Astrocyte of the cerebellum (primary cell): ENCODE measurements at regions not wholly inside any gene's neighbourhood (a gene's known extent, or its start where the extent isn't known, plus 50 kb on each side); places are given as distances from the start of the nearest gene placed in this dataset.

Source experiments
- DNase-seq: peaks from one replicate; pipeline ENCODE4 v3.0.0-alpha.2; 2011; ENCODE audit warnings: low read depth
- H3K4me3 ChIP-seq: 2 replicates; pipeline ENCODE4 v1.5.1; 2011; ENCODE audit warnings: mild to moderate bottlenecking, low read depth, low read length, moderate library complexity
- CTCF ChIP-seq: IDR thresholded peaks from 2 replicates; pipeline ENCODE4 v1.5.1; 2012; ENCODE audit warnings: low read length, low read depth, moderate library complexity, mild to moderate bottlenecking; ENCODE audit errors: missing control alignments
- in situ Hi-C: cut with HindIII; loops from 2 replicates; pipeline ENCODE4 v1.10.0; 2017; ENCODE audit warnings: low sequenced_read_pairs

GRCh38 chr7:65731129-65731528 is 141.7 kb upstream of the VKORC1L1 start:
- in situ Hi-C loops: no loop called here
- H3K4me3 ChIP-seq: peak overlapping the region; percentile 31
- DNase-seq: no peak
- TF ChIP-seq CTCF: no peak

- in situ Hi-C loops: no loop called here
These were observed 141.3 kb upstream of the VKORC1L1 start for GRCh38 chr7:65731562-65732035.

GRCh38 chr7:65744406-65744805 is 128.5 kb upstream of the VKORC1L1 start:
- H3K4me3 ChIP-seq: no peak overlapping the region
- no peak for TF ChIP-seq CTCF
- no peak for DNase-seq
- in situ Hi-C loops: no loop called here

More at GRCh38 chr7:65731562-65732035, 141.3 kb upstream of the VKORC1L1 start:
- peak overlapping the region; percentile 31 for H3K4me3 ChIP-seq
- no peak for DNase-seq
- TF ChIP-seq CTCF: peak; percentile 39

- in situ Hi-C loops: no loop called here
- no peak overlapping the region for H3K4me3 ChIP-seq
- no peak for TF ChIP-seq CTCF
- no peak for DNase-seq
These were observed 126.5 kb upstream of the VKORC1L1 start for GRCh38 chr7:65746398-65746669.

- H3K4me3 ChIP-seq: no peak overlapping the region
- in situ Hi-C loops: no loop called here
- no peak for TF ChIP-seq CTCF
- no peak for DNase-seq
These were observed 123.8 kb upstream of the VKORC1L1 start for GRCh38 chr7:65749039-65749438.

GRCh38 chr7:65749518-65749917 is 123.4 kb upstream of the VKORC1L1 start:
- in situ Hi-C loops: no loop called here
- H3K4me3 ChIP-seq: no peak overlapping the region
- DNase-seq: no peak
- TF ChIP-seq CTCF: no peak
